Ovary (tissue), 3 donors: ENCODE measurements at regions not wholly inside any gene's neighbourhood (a gene's known extent, or its start where the extent isn't known, plus 50 kb on each side); places are given as distances from the start of the nearest gene placed in this dataset.

Experiments used
- CTCF ChIP-seq, 3 donors: fragments of 450-650 bp in 2 of 3; fragments of 200-600 bp in 1 of 3; IDR thresholded peaks; one replicate each; pipeline versions ENCODE4 v1.5.1 to v1.8.0; 2016 to 2022; ENCODE audit warnings: antibody characterized with exemption in 3 of 3, mild to moderate bottlenecking in 1 of 3
- EP300 ChIP-seq: sonication (generic); formaldehyde crosslinking; IDR thresholded peaks from one replicate; pipeline ENCODE4 v1.6.1; 2017; ENCODE audit warnings: antibody characterized with exemption
- POLR2A ChIP-seq: fragments of 450-650 bp; IDR thresholded peaks from one replicate; pipeline ENCODE4 v1.6.1; 2017; ENCODE audit warnings: antibody characterized with exemption, mild to moderate bottlenecking, moderate library complexity
- donor health status: DM: no; HTN: no; CAD: no.

- TF ChIP-seq CTCF (IDR thresholded peaks at IDR 0.05) (no peak), EP300 (no peak), POLR2A (no peak)
These were observed 280.9 kb downstream of the PRL start for GRCh38 chr6:22015944-22016343.
